WERI-Rb-1 (cell line): ENCODE measurements at regions not wholly inside any gene's neighbourhood (a gene's known extent, or its start where the extent isn't known, plus 50 kb on each side); places are given as distances from the start of the nearest gene placed in this dataset.

ENCODE experiments used
- DNase-seq: peaks from one replicate; pipeline ENCODE4 v3.0.0-alpha.2; 2020
- H3K27ac ChIP-seq: fragments of 250-450 bp; sonication (Bioruptor Pico); 2 replicates; pipeline ENCODE4 v1.5.1; 2020; ENCODE audit warnings: mild to moderate bottlenecking, moderate library complexity
- H3K27me3 ChIP-seq: fragments of 250-450 bp; sonication (Bioruptor Pico); 2 replicates; pipeline ENCODE4 v1.5.1; 2021; ENCODE audit warnings: mild to moderate bottlenecking, low read depth, moderate library complexity; ENCODE audit not compliant: insufficient read depth, severe bottlenecking
- H3K36me3 ChIP-seq: fragments of 250-450 bp; sonication (Bioruptor Pico); 2 replicates; pipeline ENCODE4 v1.5.1; 2020; ENCODE audit warnings: mild to moderate bottlenecking, moderate library complexity
- H3K4me3 ChIP-seq: 2 replicates; pipeline ENCODE4 v1.5.1; 2011; ENCODE audit warnings: low read depth, mild to moderate bottlenecking, control low read depth, low read length
- H3K9me3 ChIP-seq: fragments of 250-450 bp; sonication (Bioruptor Pico); 2 replicates; pipeline ENCODE4 v1.5.1; 2021; ENCODE audit warnings: mild to moderate bottlenecking, moderate library complexity; ENCODE audit not compliant: severe bottlenecking
- TF ChIP-seq, protein P1 (sequence below): IDR thresholded peaks from 2 replicates; pipeline ENCODE4 v1.5.1; 2011; ENCODE audit warnings: low read depth, mild to moderate bottlenecking, control low read depth, inconsistent platforms, low read length

DNA sequence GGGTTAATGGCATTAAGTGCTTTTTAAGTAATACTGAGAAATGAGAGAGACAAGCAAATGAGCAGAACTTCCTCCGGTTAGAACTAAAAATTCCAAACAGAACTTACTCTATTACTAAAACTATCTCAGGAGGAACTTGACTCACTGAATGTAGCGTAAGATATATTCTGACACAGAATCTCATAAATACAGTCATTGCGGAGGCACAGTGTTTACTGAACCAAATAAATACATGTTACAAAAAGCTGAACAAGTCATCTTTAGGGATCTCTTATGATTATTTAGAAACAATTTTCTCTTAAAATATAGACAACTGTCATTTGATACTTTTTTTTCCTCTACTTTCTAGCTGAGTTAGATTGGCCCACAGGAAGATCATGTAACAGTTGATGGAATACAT, 283.1 kb downstream of the KLF12 start:
- Histone ChIP-seq H3K27ac (no peak overlapping the region), H3K4me3 (no peak overlapping the region)

DNA sequence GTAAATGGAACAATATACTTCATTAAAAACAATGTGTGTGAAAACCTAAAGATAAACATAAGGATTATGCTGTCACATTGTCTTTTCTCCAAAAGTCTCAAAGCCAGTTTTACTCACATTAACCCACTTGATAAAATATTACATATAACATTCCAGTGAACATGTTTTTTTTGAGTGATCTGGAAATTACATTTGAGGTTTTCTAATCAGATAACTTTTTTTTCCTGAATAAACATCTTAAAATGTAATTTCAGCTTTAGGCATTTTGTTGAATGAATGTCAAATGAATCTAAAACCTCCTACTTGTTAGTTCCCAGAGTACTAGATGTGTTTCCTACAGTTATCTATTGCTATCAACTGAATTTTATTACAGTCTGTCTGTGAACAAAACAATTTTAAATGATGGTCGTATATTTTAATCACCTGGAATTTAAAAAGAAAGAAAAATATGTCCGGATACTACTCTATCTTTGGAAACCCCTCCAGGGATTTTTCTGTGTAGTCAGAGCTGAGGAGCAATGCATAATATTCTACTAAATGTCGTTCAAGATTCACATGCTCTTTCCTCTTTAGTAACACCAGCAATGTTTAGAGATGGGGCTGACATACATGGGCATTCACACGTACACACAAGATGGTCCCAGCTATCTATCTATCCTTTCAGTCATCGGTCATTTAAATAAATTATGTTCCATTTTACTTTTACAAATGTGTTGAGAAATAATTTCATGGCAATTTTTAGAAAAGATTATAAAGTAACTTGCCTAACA, 283.9 kb downstream of the KLF12 start:
- DNase-seq = no peak
- Histone ChIP-seq H3K4me3 (no peak overlapping the region), H3K36me3 (no peaks in the 10 kb centered on the region; the same call in 1 of the 2 replicates), H3K27ac (no peak overlapping the region), H3K27me3 (no peaks in the 10 kb centered on the region), H3K9me3 (no peaks in the 10 kb centered on the region)
- TF ChIP-seq, protein P1, sequence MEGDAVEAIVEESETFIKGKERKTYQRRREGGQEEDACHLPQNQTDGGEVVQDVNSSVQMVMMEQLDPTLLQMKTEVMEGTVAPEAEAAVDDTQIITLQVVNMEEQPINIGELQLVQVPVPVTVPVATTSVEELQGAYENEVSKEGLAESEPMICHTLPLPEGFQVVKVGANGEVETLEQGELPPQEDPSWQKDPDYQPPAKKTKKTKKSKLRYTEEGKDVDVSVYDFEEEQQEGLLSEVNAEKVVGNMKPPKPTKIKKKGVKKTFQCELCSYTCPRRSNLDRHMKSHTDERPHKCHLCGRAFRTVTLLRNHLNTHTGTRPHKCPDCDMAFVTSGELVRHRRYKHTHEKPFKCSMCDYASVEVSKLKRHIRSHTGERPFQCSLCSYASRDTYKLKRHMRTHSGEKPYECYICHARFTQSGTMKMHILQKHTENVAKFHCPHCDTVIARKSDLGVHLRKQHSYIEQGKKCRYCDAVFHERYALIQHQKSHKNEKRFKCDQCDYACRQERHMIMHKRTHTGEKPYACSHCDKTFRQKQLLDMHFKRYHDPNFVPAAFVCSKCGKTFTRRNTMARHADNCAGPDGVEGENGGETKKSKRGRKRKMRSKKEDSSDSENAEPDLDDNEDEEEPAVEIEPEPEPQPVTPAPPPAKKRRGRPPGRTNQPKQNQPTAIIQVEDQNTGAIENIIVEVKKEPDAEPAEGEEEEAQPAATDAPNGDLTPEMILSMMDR = no peak

More for the DNA sequence above, 283.1 kb downstream of the KLF12 start:
- no peak for DNase-seq
- TF ChIP-seq, protein P1 = no peak
- Histone ChIP-seq H3K36me3 (no peaks in the 10 kb centered on the region), H3K9me3 (no peaks in the 10 kb centered on the region), H3K27me3 (no peaks in the 10 kb centered on the region)

DNA sequence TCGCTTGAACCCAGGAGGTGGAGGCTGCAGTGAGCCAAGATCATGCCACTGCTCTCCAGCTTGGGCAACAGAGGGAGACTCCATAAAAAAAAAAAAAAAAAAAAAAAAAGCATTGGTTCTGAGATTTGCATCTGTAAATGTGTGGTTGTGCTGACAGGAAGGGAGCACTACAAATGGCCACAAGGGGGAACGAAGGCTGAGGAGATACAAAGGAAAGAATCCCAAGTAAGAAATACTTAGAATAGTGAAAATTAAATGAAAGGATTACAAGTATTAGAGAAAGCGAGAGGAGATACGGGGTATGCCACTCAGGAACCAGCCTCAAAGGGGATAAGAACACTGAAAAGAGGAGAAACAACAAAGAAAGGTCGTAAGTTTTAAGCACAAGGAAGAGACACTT, 284.9 kb downstream of the KLF12 start:
- peak; percentile 21 for DNase-seq
- no peaks in the 10 kb centered on the region for H3K27me3 ChIP-seq
- TF ChIP-seq, protein P1 = peak; percentile 22; the same call in 1 of the 2 replicates
- H3K4me3 ChIP-seq = no peak overlapping the region
- H3K27ac ChIP-seq = no peak overlapping the region
- H3K36me3 ChIP-seq = no peaks in the 10 kb centered on the region; the same call in none of the 2 replicates
- H3K9me3 ChIP-seq = no peaks in the 10 kb centered on the region

DNA sequence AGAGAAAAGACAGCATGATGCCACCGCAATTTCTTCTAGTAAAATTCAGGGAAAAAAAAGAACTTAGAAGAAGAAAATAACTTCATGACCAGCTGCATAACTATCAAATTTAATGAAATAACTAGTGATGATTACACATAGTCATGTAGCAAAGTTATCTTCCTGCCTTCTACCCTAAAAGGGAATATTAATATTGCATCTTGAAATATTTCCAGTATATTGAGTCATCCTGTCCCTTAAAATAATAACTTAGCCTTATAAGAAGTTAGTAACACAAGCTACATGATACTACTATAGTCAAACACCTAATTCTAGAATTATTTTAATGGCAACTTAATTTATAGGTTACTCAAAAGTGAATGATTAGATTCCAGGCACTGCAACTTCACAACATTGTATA, 289.2 kb downstream of the KLF12 start:
- TF ChIP-seq, protein P1 = no peak
- Histone ChIP-seq H3K4me3 (no peak overlapping the region), H3K9me3 (no peaks in the 10 kb centered on the region), H3K36me3 (no peaks in the 10 kb centered on the region; the same call in none of the 2 replicates), H3K27ac (no peak overlapping the region), H3K27me3 (no peaks in the 10 kb centered on the region)
- no peak for DNase-seq

DNA sequence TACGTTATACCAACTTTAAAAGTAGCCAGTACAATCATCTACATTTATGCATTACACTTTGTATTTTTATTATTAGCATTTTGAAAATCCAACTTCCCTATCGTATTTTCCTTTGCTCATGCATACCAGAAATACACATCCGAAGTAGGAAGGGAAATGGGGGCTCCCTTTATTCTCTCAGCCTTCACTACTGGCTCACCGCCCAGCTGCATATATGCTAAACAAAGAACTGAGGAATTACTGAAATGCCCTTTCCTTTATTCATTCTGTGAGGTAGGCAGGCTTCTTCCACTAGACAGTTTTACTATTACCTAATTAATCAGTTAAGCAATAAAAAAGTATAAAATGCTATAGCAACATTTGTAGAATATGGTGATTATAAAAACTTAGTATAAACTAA, 291.6 kb downstream of the KLF12 start:
- TF ChIP-seq, protein P1 = no peak
- no peaks in the 10 kb centered on the region; the same call in none of the 2 replicates for H3K36me3 ChIP-seq

DNA sequence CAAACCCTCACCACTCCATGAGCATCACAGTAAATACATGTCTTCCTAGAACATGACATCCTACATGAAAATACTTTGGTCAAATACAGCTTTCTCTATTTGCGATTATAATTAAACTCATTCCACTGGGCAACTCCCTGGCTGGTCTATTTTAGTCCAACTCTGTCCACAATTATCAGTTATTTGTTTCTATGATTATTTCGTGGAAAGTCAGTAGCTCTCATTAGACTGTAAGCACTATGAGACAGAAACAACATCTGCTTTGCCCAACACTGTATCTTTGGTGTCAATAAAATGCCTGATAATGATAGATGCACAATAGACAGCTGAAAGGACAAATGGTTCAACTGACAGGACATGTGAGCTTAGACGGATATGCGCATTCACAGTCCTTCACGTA, 292.0 kb downstream of the KLF12 start:
- Histone ChIP-seq H3K27ac (no peak overlapping the region), H3K4me3 (no peak overlapping the region), H3K36me3 (no peaks in the 10 kb centered on the region; the same call in none of the 2 replicates), H3K9me3 (no peaks in the 10 kb centered on the region), H3K27me3 (no peaks in the 10 kb centered on the region)
- DNase-seq = no peak
- TF ChIP-seq, protein P1 = no peak

More for the DNA sequence above, 291.6 kb downstream of the KLF12 start:
- no peaks in the 10 kb centered on the region for H3K9me3 ChIP-seq
- no peak overlapping the region for H3K27ac ChIP-seq
- no peaks in the 10 kb centered on the region for H3K27me3 ChIP-seq
- DNase-seq = no peak
- H3K4me3 ChIP-seq = no peak overlapping the region
